ENCODE measurements at regions not wholly inside any gene's neighbourhood (a gene's known extent, or its start where the extent isn't known, plus 50 kb on each side); places are given as distances from the start of the nearest gene placed in this dataset.

GRCh38 chr22:48503876-48504275, 1323.8 kb downstream of the BRD1 start (continued):
- TF ChIP-seq ETS1 (IDR thresholded peaks at IDR 0.05) = no peak
- no peak for TF ChIP-seq EZH2 (IDR thresholded peaks at IDR 0.05; ENCODE audit: low read depth, unreplicated experiment)
- TF ChIP-seq CTCF (conservative IDR thresholded peaks at IDR 0.05; ENCODE audit: low read depth in 2 of 2) = no peak
- no peak for TF ChIP-seq NANOG (IDR thresholded peaks at IDR 0.05; ENCODE audit: borderline replicate concordance)

DNA sequence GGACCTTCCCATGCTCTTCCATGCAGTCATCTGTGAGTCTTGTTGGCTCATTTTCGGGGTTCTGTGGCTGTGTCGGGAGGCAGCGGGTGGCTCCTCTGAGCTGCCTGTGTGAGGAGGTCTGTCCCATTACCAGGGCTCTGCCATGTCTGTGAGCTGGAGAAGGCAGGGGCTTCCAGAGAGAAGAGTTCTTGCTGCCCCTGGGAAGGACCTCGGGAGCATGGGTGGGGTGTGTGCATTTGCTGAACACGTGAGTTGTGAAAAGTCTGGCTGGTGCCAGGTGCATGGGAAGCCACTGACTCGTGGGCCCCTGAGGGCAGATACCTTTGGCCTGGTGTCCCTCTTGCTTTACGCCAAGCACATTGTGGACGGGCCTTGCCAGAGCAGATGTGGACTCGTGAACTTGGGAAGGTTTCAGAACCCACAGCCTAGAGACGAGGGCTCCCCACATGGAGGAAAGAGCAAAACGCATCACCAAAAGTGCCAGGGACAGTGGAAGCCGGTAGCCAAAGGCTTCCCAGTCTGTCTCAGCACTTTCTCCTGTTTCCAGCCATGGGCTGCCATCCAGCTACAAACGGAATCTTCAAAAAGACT, 1324.5 kb downstream of the BRD1 start:
- peaks cover 7% of the 10 kb centered on the region for H3K27me3 Mint-ChIP-seq (ENCODE audit: insufficient read depth, low read depth, poor library complexity)
- Histone ChIP-seq H3K4me2 (no peak overlapping the region), H3K4me1 (ENCODE audit: insufficient read depth) (no peaks in the 10 kb centered on the region; the same call in 1 of the 2 replicates), H3K27ac (ENCODE audit: low read depth) (no peak overlapping the region), H4K20me1 (replicated peaks; ENCODE audit: insufficient read depth) (no peaks in the 10 kb centered on the region), H3K79me2 (replicated peaks; ENCODE audit: insufficient read depth) (no peaks in the 10 kb centered on the region), H2AFZ (no peak overlapping the region), H3F3A (replicated peaks; ENCODE audit: low read depth) (no peaks in the 10 kb centered on the region), H3K4me3 (no peak overlapping the region), H3K27me3 (ENCODE audit: insufficient read depth) (no peaks in the 10 kb centered on the region), H3K36me3 (ENCODE audit: insufficient read depth) (no peaks in the 10 kb centered on the region), H3K9me2 (ENCODE audit: insufficient read depth) (no peaks in the 10 kb centered on the region)
- H3K9me3 Mint-ChIP-seq = no peaks in the 10 kb centered on the region
- no peak for TF ChIP-seq EZH2phosphoT487 (IDR thresholded peaks at IDR 0.05; ENCODE audit: unreplicated experiment)
- DNase-seq (ENCODE audit: low spot score) (no peak), ATAC-seq (no peak)
- H3K4me3 Mint-ChIP-seq = no peak overlapping the region
- H3K4me1 Mint-ChIP-seq = peaks cover 32% of the 10 kb centered on the region
- H3K36me3 Mint-ChIP-seq (ENCODE audit: low read depth) = no peaks in the 10 kb centered on the region; the same call in 2 of the 3 replicates
- no peak overlapping the region for H3K27ac Mint-ChIP-seq

- no peak for DNase-seq (ENCODE audit: low spot score)
- no peaks in the 10 kb centered on the region for H4K20me1 ChIP-seq (replicated peaks; ENCODE audit: insufficient read depth)
- no peak for TF ChIP-seq JUNB (IDR thresholded peaks at IDR 0.05; ENCODE audit: unreplicated experiment)
- no peak for TF ChIP-seq EZH2 (IDR thresholded peaks at IDR 0.05; ENCODE audit: low read depth, unreplicated experiment)
- no peak for TF ChIP-seq CREB1 (CRISPR knock-in tag; IDR thresholded peaks at IDR 0.05; ENCODE audit: low read depth)
- no peak for TF ChIP-seq ZNF331 (CRISPR knock-in tag; IDR thresholded peaks at IDR 0.05; ENCODE audit: low read depth)
- no peak for TF ChIP-seq ZNF114 (CRISPR knock-in tag; IDR thresholded peaks at IDR 0.05)
- no peak for TF ChIP-seq POLR2AphosphoS5 (IDR thresholded peaks at IDR 0.05; ENCODE audit: low read depth)
- no peak for TF ChIP-seq ETS1 (IDR thresholded peaks at IDR 0.05)
- TF ChIP-seq EZH2phosphoT487 (IDR thresholded peaks at IDR 0.05; ENCODE audit: unreplicated experiment) = no peak
- TF ChIP-seq, protein P1, sequence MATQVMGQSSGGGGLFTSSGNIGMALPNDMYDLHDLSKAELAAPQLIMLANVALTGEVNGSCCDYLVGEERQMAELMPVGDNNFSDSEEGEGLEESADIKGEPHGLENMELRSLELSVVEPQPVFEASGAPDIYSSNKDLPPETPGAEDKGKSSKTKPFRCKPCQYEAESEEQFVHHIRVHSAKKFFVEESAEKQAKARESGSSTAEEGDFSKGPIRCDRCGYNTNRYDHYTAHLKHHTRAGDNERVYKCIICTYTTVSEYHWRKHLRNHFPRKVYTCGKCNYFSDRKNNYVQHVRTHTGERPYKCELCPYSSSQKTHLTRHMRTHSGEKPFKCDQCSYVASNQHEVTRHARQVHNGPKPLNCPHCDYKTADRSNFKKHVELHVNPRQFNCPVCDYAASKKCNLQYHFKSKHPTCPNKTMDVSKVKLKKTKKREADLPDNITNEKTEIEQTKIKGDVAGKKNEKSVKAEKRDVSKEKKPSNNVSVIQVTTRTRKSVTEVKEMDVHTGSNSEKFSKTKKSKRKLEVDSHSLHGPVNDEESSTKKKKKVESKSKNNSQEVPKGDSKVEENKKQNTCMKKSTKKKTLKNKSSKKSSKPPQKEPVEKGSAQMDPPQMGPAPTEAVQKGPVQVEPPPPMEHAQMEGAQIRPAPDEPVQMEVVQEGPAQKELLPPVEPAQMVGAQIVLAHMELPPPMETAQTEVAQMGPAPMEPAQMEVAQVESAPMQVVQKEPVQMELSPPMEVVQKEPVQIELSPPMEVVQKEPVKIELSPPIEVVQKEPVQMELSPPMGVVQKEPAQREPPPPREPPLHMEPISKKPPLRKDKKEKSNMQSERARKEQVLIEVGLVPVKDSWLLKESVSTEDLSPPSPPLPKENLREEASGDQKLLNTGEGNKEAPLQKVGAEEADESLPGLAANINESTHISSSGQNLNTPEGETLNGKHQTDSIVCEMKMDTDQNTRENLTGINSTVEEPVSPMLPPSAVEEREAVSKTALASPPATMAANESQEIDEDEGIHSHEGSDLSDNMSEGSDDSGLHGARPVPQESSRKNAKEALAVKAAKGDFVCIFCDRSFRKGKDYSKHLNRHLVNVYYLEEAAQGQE (IDR thresholded peaks at IDR 0.05; ENCODE audit: unreplicated experiment) = no peak
- TF ChIP-seq NANOG (IDR thresholded peaks at IDR 0.05; ENCODE audit: borderline replicate concordance) = no peak
Measured at GRCh38 chr22:48501231-48501750, 1326.4 kb downstream of the BRD1 start.

More at GRCh38 chr22:48501231-48501750, 1326.4 kb downstream of the BRD1 start:
- Histone ChIP-seq H3K27ac (ENCODE audit: low read depth) (no peak overlapping the region), H3K4me3 (no peak overlapping the region), H3K4me2 (no peak overlapping the region), H2AFZ (no peak overlapping the region), H3K4me1 (ENCODE audit: insufficient read depth) (no peaks in the 10 kb centered on the region; the same call in 1 of the 2 replicates), H3K27me3 (ENCODE audit: insufficient read depth) (no peaks in the 10 kb centered on the region), H3K36me3 (ENCODE audit: insufficient read depth) (no peaks in the 10 kb centered on the region), H3F3A (replicated peaks; ENCODE audit: low read depth) (no peaks in the 10 kb centered on the region), H3K9me2 (ENCODE audit: insufficient read depth) (no peaks in the 10 kb centered on the region), H3K79me2 (replicated peaks; ENCODE audit: insufficient read depth) (no peaks in the 10 kb centered on the region)
- Mint-ChIP-seq H3K9me3 (no peaks in the 10 kb centered on the region), H3K4me3 (no peak overlapping the region), H3K4me1 (peaks cover 36% of the 10 kb centered on the region), H3K27me3 (ENCODE audit: insufficient read depth, low read depth, poor library complexity) (peaks cover 8% of the 10 kb centered on the region), H3K27ac (peak overlapping the region; percentile 48; the same call in 1 of the 2 replicates), H3K36me3 (ENCODE audit: low read depth) (no peaks in the 10 kb centered on the region; the same call in 2 of the 3 replicates)
- ATAC-seq = no peak

All from GM23338 (cell line).